ENCODE measurements at regions not wholly inside any gene's neighbourhood (a gene's known extent, or its start where the extent isn't known, plus 50 kb on each side); places are given as distances from the start of the nearest gene placed in this dataset.
A peak's percentile ranks its signal among the peaks of the same experiment; 100 is the strongest.

DNA sequence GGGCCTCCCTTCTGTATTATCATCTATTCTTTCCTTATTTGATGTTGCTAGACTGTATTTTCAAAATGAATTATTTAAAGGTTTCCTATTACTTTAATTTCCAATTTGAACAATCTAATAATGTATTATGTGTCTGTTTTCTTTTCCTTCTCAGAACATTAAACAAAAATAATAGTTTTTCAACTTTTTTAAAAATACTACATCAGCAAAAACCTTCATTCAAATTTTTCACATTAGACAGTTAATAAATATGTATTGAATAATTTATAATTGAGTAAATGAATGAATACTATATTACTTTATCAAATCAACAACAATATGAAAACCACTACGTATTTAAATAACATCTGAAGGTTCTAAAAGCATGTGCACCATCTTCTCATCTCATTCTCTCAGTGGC is 644.1 kb upstream of the SEMA3D start:
- no peak overlapping the region for H3K4me3 ChIP-seq (replicated peaks in 1 of 3)
- WGBS, 2 donors: 76 to 78% methylated on average over 1 of the region's 1 CpG
- no peak for DNase-seq
- H3K27me3 ChIP-seq: no peaks in the 10 kb centered on the region
- intact Hi-C loops (cut with DNase I): no loop called here
- no peaks in the 10 kb centered on the region for H3K36me3 ChIP-seq
- TF ChIP-seq, protein P1, sequence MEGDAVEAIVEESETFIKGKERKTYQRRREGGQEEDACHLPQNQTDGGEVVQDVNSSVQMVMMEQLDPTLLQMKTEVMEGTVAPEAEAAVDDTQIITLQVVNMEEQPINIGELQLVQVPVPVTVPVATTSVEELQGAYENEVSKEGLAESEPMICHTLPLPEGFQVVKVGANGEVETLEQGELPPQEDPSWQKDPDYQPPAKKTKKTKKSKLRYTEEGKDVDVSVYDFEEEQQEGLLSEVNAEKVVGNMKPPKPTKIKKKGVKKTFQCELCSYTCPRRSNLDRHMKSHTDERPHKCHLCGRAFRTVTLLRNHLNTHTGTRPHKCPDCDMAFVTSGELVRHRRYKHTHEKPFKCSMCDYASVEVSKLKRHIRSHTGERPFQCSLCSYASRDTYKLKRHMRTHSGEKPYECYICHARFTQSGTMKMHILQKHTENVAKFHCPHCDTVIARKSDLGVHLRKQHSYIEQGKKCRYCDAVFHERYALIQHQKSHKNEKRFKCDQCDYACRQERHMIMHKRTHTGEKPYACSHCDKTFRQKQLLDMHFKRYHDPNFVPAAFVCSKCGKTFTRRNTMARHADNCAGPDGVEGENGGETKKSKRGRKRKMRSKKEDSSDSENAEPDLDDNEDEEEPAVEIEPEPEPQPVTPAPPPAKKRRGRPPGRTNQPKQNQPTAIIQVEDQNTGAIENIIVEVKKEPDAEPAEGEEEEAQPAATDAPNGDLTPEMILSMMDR (IDR thresholded peaks at IDR 0.05): no peak
- TF ChIP-seq POLR2A (IDR thresholded peaks at IDR 0.05): no peak
- no peak overlapping the region for H3K27ac ChIP-seq
- no peaks in the 10 kb centered on the region for H3K9me3 ChIP-seq
- no peaks in the 10 kb centered on the region for H3K4me1 ChIP-seq

DNA sequence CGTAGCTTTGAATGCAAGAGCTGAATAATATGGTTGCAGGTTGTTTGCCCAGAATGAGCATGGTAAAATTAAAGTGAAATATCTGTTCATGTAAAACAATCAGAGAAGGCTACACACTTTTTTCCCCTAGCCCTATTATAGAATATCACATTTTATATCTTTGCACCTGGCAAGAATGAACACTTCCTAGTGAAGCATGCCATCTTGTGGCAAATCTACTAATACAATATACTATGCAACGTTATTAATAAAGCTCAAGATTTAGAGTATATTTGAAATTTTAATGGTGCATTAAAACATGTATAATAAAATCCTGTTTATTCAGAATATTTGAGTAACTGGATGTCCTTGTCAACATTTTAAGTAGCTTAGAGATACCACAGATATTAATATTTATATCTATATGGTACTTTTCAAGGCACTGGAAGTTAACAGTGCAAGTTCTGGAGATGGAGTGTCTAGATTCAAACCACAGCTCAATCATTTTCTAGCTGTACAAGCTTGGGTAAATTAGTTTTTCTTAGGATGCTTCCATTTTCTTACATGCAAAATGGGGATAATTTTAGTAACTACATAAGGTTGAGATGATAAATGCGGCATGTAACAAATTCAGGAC is 643.1 kb upstream of the SEMA3D start:
- 67 to 72% methylated on average over 3 of the region's 3 CpGs for WGBS, 2 donors
- intact Hi-C loops (cut with DNase I): no loop called here

DNA sequence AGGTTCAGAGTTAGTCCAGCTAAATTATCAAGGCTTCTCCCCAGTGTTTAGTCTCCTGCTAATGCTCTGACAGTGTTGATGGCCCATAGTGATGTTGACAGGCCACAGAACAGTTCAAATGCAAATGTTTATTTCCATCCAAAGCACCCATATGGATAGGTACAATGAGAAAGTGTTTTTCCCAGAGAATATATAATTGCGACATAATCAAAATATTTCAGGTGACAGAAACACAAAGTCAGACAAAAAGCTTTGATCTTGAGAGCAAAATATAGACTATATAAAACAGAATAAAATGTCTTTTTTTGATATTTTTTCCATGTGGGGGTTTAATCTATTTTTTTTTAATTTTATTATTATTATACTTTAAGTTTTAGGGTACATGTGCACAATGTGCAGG is 642.3 kb upstream of the SEMA3D start:
- no peak for DNase-seq
- no peaks in the 10 kb centered on the region for H3K9me3 ChIP-seq
- H3K4me3 ChIP-seq (replicated peaks in 1 of 3): no peak overlapping the region
- H3K4me1 ChIP-seq: no peaks in the 10 kb centered on the region
- H3K27me3 ChIP-seq: no peaks in the 10 kb centered on the region
- TF ChIP-seq, protein P1 (IDR thresholded peaks at IDR 0.05): no peak
- TF ChIP-seq POLR2A (IDR thresholded peaks at IDR 0.05): no peak
- intact Hi-C loops (cut with DNase I): no loop called here
- WGBS, 2 donors: 94 to 97% methylated on average over 1 of the region's 1 CpG
- H3K27ac ChIP-seq: no peak overlapping the region
- H3K36me3 ChIP-seq: no peaks in the 10 kb centered on the region

More for the DNA sequence above, 643.1 kb upstream of the SEMA3D start:
- no peak for DNase-seq
- no peaks in the 10 kb centered on the region for H3K9me3 ChIP-seq
- no peak for TF ChIP-seq POLR2A (IDR thresholded peaks at IDR 0.05)
- TF ChIP-seq, protein P1 (IDR thresholded peaks at IDR 0.05): peak in 2 of 6 experiments; percentile 17 to 34
- no peaks in the 10 kb centered on the region for H3K27me3 ChIP-seq
- no peak overlapping the region for H3K4me3 ChIP-seq (replicated peaks in 1 of 3)
- no peaks in the 10 kb centered on the region for H3K36me3 ChIP-seq
- no peaks in the 10 kb centered on the region for H3K4me1 ChIP-seq
- H3K27ac ChIP-seq: no peak overlapping the region

DNA sequence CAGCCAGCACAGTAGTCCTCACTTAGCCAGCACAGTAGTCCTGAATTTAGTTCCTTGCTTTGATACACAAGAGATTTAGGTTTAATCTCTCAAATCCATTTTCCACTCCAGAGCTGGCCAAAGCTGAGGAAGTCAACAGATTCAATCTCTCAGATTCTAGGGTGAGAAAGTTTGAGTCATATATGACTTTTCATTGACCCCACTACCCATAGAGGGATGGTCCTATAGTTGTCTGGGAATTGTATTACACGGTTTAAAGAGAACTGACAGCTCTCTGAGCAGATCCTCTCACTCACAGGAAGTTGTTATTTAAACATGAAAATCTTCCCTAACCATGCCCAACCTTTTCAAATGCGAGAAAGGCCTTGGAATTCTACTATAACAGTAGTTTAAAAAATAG is 641.8 kb upstream of the SEMA3D start:
- intact Hi-C loops (cut with DNase I): no loop called here
- DNase-seq: no peak
- H3K36me3 ChIP-seq: no peaks in the 10 kb centered on the region
- no peaks in the 10 kb centered on the region for H3K9me3 ChIP-seq
- H3K27ac ChIP-seq: no peak overlapping the region
- 66 to 85% methylated on average over 2 of the region's 2 CpGs for WGBS, 2 donors
- H3K4me3 ChIP-seq (replicated peaks in 1 of 3): no peak overlapping the region
- no peaks in the 10 kb centered on the region for H3K4me1 ChIP-seq
- H3K27me3 ChIP-seq: no peaks in the 10 kb centered on the region
- no peak for TF ChIP-seq POLR2A (IDR thresholded peaks at IDR 0.05)
- TF ChIP-seq, protein P1 (IDR thresholded peaks at IDR 0.05): no peak

DNA sequence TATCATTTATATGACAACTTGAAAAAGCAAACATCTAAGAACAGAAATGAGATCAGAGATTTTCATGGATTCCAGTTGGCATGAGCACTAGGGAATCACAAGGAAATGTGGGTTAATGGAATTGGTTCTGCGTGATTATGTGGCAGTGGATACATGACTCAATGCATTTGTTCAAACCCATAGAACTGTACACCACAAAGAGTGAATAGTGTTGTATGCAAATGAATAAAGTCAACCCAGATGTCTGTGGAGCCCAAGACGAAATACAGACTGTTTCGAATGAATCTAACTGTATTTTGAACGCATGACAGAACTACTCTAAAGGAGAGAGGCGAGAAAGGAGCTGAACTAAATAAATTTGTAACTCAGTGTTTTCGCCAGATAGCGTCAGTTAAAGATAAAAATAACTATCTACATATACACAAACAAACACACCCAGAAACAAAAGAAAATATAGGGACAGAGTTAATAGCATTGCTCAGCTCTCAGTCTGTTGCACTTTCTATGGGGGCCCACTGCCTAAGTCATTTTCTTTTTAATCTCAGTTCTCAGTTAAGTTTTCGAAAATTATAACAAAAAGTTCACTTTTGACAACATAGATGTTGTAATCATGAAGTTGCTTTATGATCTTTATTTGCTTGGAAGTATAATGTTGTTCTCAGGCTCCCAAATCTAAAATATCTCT is 636.7 kb upstream of the SEMA3D start:
- no peaks in the 10 kb centered on the region for H3K27me3 ChIP-seq
- H3K36me3 ChIP-seq: no peaks in the 10 kb centered on the region
- no peaks in the 10 kb centered on the region for H3K9me3 ChIP-seq
- no peak overlapping the region for H3K4me3 ChIP-seq (replicated peaks in 1 of 3)
- H3K27ac ChIP-seq: no peak overlapping the region
- intact Hi-C loops (cut with DNase I): no loop called here
- TF ChIP-seq POLR2A (IDR thresholded peaks at IDR 0.05): no peak
- TF ChIP-seq, protein P1 (IDR thresholded peaks at IDR 0.05): no peak
- no peaks in the 10 kb centered on the region for H3K4me1 ChIP-seq
- 85 to 89% methylated on average over 8 of the region's 8 CpGs for WGBS, 2 donors
- DNase-seq: no peak
